ENCODE measurements at regions not wholly inside any gene's neighbourhood (a gene's known extent, or its start where the extent isn't known, plus 50 kb on each side); places are given as distances from the start of the nearest gene placed in this dataset.

GRCh38 chr9:107906074-107906473 lies 416.5 kb upstream of the KLF4 start:
- Mint-ChIP-seq H3K27ac (ENCODE audit: low read depth) (no peak overlapping the region), H3K36me3 (ENCODE audit: insufficient read depth) (no peaks in the 10 kb centered on the region), H3K9me3 (peaks cover 2% of the 10 kb centered on the region), H3K4me3 (no peak overlapping the region), H3K4me1 (no peaks in the 10 kb centered on the region), H3K27me3 (no peaks in the 10 kb centered on the region)
- ATAC-seq (replicated peaks; ENCODE audit: extremely low read depth, poor library complexity, severe bottlenecking) (no peak), DNase-seq (ENCODE audit: low spot score in 2 of 2) (no peak)

DNA sequence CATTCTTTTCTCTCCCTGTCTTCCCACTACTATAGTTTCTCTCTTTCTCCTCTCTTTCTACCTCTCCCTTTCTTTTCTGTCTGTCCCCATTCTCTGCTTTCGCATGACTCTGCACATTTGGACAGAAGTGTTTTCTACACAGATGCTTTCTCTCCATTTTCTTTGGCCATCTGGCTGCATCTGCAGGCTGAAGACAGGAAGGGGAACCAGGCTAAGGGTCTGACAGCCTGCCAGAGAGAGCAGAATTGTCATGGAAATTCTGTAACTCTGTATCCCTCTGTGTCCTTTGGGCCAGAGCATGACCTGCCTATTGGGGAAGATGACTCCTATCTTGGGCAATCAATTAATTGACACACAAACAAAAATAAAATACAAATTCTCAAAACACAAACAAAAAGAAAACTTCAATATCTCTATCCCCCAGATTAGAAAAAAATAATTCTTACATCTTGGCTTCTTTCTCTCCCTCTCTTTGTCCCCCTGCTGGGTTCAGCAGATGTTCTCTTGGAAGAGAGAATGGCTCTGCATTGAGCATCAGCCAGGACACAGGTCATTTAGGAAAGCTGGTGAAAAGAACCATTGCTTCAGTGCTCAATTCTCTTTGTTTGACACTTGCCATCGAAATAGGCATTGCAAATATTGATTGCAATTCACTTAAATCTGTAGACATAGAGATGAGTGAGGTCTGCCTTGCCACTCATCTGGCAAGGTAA lies 415.9 kb upstream of the KLF4 start:
- Mint-ChIP-seq H3K27me3 (no peaks in the 10 kb centered on the region), H3K36me3 (ENCODE audit: insufficient read depth) (no peaks in the 10 kb centered on the region), H3K9me3 (peaks cover 5% of the 10 kb centered on the region), H3K4me1 (no peaks in the 10 kb centered on the region), H3K27ac (ENCODE audit: low read depth) (no peak overlapping the region), H3K4me3 (no peak overlapping the region)
- DNase-seq (ENCODE audit: low spot score in 2 of 2) (no peak), ATAC-seq (replicated peaks; ENCODE audit: extremely low read depth, poor library complexity, severe bottlenecking) (no peak)

DNA sequence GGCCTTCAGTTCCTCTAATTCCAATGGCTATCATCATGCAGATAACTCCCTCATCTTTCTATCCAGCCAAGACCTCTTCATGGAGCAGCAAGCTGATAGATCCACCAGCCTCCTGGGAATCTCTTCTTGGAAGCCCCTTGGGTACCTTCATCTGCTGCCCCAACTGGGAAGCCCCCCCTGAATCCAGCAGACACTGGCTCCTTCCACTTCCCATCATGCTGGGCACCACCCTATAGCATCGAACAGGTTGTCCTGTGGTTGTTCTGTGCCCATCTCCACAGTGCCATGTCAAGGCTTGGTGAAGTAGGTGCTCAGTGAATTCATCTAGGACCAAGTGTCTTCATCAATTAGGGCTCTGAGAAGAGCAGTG lies 410.4 kb upstream of the KLF4 start:
- Mint-ChIP-seq H3K4me3 (no peak overlapping the region), H3K27me3 (no peaks in the 10 kb centered on the region), H3K9me3 (peaks cover 16% of the 10 kb centered on the region), H3K4me1 (no peaks in the 10 kb centered on the region), H3K36me3 (ENCODE audit: insufficient read depth) (peaks cover 3% of the 10 kb centered on the region), H3K27ac (ENCODE audit: low read depth) (no peak overlapping the region)
- DNase-seq (ENCODE audit: low spot score in 2 of 2) (no peak), ATAC-seq (replicated peaks; ENCODE audit: extremely low read depth, poor library complexity, severe bottlenecking) (no peak)

GRCh38 chr9:107898761-107899160 lies 409.2 kb upstream of the KLF4 start:
- Mint-ChIP-seq H3K9me3 (peaks cover 16% of the 10 kb centered on the region), H3K4me1 (no peaks in the 10 kb centered on the region), H3K36me3 (ENCODE audit: insufficient read depth) (peaks cover 3% of the 10 kb centered on the region), H3K4me3 (no peak overlapping the region), H3K27ac (ENCODE audit: low read depth) (no peak overlapping the region), H3K27me3 (no peaks in the 10 kb centered on the region)
- DNase-seq (ENCODE audit: low spot score in 2 of 2) = no peak
- ATAC-seq (replicated peaks; ENCODE audit: extremely low read depth, poor library complexity, severe bottlenecking) = no peak

GRCh38 chr9:107896544-107896943 lies 407.0 kb upstream of the KLF4 start:
- ATAC-seq (replicated peaks; ENCODE audit: extremely low read depth, poor library complexity, severe bottlenecking) = no peak

DNA sequence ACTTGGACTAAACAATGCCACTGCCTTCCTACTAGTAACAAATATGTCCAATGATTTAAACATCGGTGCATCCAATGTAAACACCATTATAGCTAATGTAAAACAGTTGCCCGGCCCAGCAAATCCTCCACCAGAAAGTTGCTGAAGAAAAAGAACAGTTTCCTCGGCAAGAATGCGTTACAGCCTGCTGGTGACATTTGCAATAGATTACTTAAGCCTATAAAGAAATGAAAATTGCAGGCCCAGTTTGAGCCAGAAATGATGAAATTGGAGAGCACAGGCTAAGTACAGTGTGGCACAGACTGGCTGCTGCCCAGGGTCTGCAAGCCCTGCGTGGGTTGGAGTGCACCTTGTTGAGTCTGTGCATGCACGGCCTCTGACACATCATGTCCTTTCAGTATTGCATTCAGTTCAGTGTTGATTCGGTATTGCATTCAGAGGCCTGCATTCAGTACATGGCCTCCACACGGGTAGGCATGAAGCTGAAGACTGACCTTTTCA lies 406.0 kb upstream of the KLF4 start:
- H3K4me3 Mint-ChIP-seq = no peak overlapping the region

More at GRCh38 chr9:107896544-107896943, 407.0 kb upstream of the KLF4 start:
- Mint-ChIP-seq H3K27ac (ENCODE audit: low read depth) (no peak overlapping the region), H3K9me3 (peaks cover 21% of the 10 kb centered on the region), H3K4me3 (no peak overlapping the region), H3K4me1 (no peaks in the 10 kb centered on the region), H3K36me3 (ENCODE audit: insufficient read depth) (peaks cover 3% of the 10 kb centered on the region), H3K27me3 (no peaks in the 10 kb centered on the region)
- no peak for DNase-seq (ENCODE audit: low spot score in 2 of 2)

GRCh38 chr9:107894572-107895261 lies 405.1 kb upstream of the KLF4 start:
- ATAC-seq (replicated peaks; ENCODE audit: extremely low read depth, poor library complexity, severe bottlenecking) = no peak
- DNase-seq (ENCODE audit: low spot score in 2 of 2) = no peak
- Mint-ChIP-seq H3K27ac (ENCODE audit: low read depth) (no peak overlapping the region), H3K4me1 (no peaks in the 10 kb centered on the region), H3K36me3 (ENCODE audit: insufficient read depth) (peaks cover 3% of the 10 kb centered on the region), H3K27me3 (no peaks in the 10 kb centered on the region), H3K9me3 (peaks cover 18% of the 10 kb centered on the region), H3K4me3 (no peak overlapping the region)

More for the DNA sequence above, 406.0 kb upstream of the KLF4 start:
- Mint-ChIP-seq H3K9me3 (peaks cover 16% of the 10 kb centered on the region), H3K27me3 (no peaks in the 10 kb centered on the region), H3K36me3 (ENCODE audit: insufficient read depth) (peaks cover 3% of the 10 kb centered on the region), H3K27ac (ENCODE audit: low read depth) (no peak overlapping the region), H3K4me1 (no peaks in the 10 kb centered on the region)
- ATAC-seq (replicated peaks; ENCODE audit: extremely low read depth, poor library complexity, severe bottlenecking) = no peak
- DNase-seq (ENCODE audit: low spot score in 2 of 2) = no peak

- no peak overlapping the region for H3K27ac Mint-ChIP-seq (ENCODE audit: low read depth)
- ATAC-seq (replicated peaks; ENCODE audit: extremely low read depth, poor library complexity, severe bottlenecking) (no peak), DNase-seq (ENCODE audit: low spot score in 2 of 2) (no peak)
- H3K4me3 Mint-ChIP-seq = no peak overlapping the region
- no peaks in the 10 kb centered on the region for H3K27me3 Mint-ChIP-seq
- H3K4me1 Mint-ChIP-seq = no peaks in the 10 kb centered on the region
- peaks cover 16% of the 10 kb centered on the region for H3K9me3 Mint-ChIP-seq
- H3K36me3 Mint-ChIP-seq (ENCODE audit: insufficient read depth) = no peaks in the 10 kb centered on the region
Measured at GRCh38 chr9:107890921-107891465, 401.4 kb upstream of the KLF4 start.

DNA sequence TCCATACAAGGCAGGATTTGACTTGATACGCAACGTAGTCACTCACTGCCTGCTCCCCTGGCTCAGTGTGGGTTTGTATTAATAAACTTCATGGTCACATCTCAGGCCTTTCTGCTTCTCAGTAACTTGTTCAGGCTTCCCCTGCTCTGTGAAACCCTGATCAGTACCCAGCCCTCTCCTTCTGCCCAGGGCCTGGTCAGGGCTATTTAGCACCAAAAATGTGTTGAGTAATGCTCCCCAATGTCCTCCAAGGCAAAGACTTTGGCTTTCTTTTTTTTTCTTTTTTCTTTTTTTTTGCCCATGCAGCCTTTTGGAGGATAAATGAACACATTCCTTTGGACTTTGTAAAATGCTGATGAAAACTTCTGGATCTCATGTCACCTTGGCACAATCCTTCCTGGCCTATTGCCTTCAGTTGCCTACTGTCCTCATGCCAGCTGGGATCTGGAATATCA lies 399.2 kb upstream of the KLF4 start:
- ATAC-seq (replicated peaks; ENCODE audit: extremely low read depth, poor library complexity, severe bottlenecking) (no peak), DNase-seq (ENCODE audit: low spot score in 2 of 2) (no peak)
- no peaks in the 10 kb centered on the region for H3K36me3 Mint-ChIP-seq (ENCODE audit: insufficient read depth)
- no peaks in the 10 kb centered on the region for H3K4me1 Mint-ChIP-seq
- peaks cover 16% of the 10 kb centered on the region for H3K9me3 Mint-ChIP-seq
- H3K4me3 Mint-ChIP-seq = no peak overlapping the region
- H3K27ac Mint-ChIP-seq (ENCODE audit: low read depth) = no peak overlapping the region
- H3K27me3 Mint-ChIP-seq = no peaks in the 10 kb centered on the region

GRCh38 chr9:107886826-107887225 lies 397.3 kb upstream of the KLF4 start:
- peaks cover 13% of the 10 kb centered on the region for H3K9me3 Mint-ChIP-seq
- H3K27ac Mint-ChIP-seq (ENCODE audit: low read depth) = no peak overlapping the region
- no peak overlapping the region for H3K4me3 Mint-ChIP-seq
- no peak for DNase-seq (ENCODE audit: low spot score in 2 of 2)
- H3K27me3 Mint-ChIP-seq = no peaks in the 10 kb centered on the region
- H3K36me3 Mint-ChIP-seq (ENCODE audit: insufficient read depth) = no peaks in the 10 kb centered on the region
- no peaks in the 10 kb centered on the region for H3K4me1 Mint-ChIP-seq
- no peak for ATAC-seq (replicated peaks; ENCODE audit: extremely low read depth, poor library complexity, severe bottlenecking)

- Mint-ChIP-seq H3K27me3 (no peaks in the 10 kb centered on the region), H3K4me3 (no peak overlapping the region), H3K27ac (ENCODE audit: low read depth) (no peak overlapping the region), H3K4me1 (no peaks in the 10 kb centered on the region), H3K36me3 (ENCODE audit: insufficient read depth) (no peaks in the 10 kb centered on the region), H3K9me3 (peaks cover 5% of the 10 kb centered on the region)
- DNase-seq (ENCODE audit: low spot score in 2 of 2) (no peak), ATAC-seq (replicated peaks; ENCODE audit: extremely low read depth, poor library complexity, severe bottlenecking) (no peak)
Measured at GRCh38 chr9:107883496-107884124, 394.0 kb upstream of the KLF4 start.

- no peaks in the 10 kb centered on the region for H3K4me1 Mint-ChIP-seq
- no peak for ATAC-seq (replicated peaks; ENCODE audit: extremely low read depth, poor library complexity, severe bottlenecking)
- no peak for DNase-seq (ENCODE audit: low spot score in 2 of 2)
- peaks cover 4% of the 10 kb centered on the region for H3K9me3 Mint-ChIP-seq
- no peaks in the 10 kb centered on the region for H3K27me3 Mint-ChIP-seq
- H3K27ac Mint-ChIP-seq (ENCODE audit: low read depth) = no peak overlapping the region
- peaks cover 2% of the 10 kb centered on the region for H3K36me3 Mint-ChIP-seq (ENCODE audit: insufficient read depth)
- no peak overlapping the region for H3K4me3 Mint-ChIP-seq
Measured at GRCh38 chr9:107881626-107882300, 392.2 kb upstream of the KLF4 start.

All from central memory CD8-positive, alpha-beta T cell (primary cell).